Endometrium (tissue), 2 donors: ENCODE measurements at regions not wholly inside any gene's neighbourhood (a gene's known extent, or its start where the extent isn't known, plus 50 kb on each side); places are given as distances from the start of the nearest gene placed in this dataset.

Source experiments
- FAIRE-seq: peaks from 2 replicates; lab custom pipeline; 2012; peaks lifted over from hg19 to GRCh38; lab: Jason Lieb, UNC
- donor health status: control.
- donor health status: control.

DNA sequence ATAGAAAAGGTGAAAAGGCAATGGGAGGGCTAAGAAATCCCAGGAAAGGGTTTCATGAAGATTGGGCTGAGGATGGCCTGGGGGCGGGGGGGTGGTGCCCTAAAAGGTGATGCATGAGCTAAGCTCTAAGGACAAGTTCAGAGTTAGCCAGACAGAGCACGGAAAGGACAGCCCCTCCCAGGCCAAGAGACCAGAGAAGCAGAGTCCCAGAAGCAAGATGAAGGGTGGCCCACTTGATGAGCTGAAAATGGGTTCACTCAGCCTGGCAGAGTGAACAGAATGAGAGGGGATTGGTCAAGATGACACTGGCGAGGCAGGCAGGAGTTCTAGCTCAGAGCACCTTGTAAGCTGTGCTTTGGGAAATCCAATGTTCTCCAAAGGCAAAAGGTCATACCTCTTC lies 89.4 kb upstream of the GPR26 start:
- no peak for FAIRE-seq

DNA sequence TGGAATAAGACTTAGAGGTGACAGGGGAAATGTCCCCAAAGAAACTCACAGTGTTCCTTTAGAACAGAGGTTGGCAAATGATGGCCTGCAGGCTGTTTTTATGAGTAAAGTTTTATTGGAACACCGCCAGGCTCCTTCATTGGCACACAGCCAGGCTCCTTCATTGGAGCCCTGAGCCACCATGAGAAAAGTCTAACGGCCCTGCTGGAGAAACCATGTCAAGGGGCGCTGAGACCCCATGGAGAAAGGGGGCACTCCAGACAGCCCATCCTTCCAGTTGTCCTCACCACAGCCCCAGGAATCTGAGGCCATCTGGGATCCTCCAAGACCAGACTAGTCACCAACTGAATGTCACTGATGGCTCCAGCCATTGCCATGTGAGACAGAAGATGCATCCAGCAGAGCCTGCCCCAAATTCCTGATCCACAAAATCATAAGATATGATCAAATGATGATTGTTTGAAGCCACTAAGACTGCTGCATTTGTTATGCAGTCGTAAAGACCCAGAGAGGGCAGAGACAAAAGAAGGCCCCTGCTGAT lies 88.2 kb upstream of the GPR26 start:
- no peak for FAIRE-seq

DNA sequence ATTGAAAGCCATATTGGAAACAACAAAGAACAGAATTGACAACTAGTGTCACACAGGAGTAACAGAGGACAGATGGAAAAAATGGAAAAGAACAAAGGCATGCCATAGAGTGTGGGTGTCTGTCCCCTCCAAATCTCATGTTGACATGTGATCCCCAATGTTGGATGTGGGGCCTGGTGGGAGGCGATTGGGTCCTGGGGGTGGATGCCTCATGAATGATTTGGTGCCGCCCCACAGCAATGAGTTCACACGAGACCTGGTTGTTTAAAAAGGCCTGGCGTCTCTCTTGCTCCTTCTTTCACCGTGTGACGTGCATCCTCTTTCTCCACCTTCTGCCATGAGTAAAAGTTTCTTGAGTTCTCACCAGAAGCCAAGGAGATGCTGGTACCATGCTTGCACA lies 87.4 kb upstream of the GPR26 start:
- no peak for FAIRE-seq

DNA sequence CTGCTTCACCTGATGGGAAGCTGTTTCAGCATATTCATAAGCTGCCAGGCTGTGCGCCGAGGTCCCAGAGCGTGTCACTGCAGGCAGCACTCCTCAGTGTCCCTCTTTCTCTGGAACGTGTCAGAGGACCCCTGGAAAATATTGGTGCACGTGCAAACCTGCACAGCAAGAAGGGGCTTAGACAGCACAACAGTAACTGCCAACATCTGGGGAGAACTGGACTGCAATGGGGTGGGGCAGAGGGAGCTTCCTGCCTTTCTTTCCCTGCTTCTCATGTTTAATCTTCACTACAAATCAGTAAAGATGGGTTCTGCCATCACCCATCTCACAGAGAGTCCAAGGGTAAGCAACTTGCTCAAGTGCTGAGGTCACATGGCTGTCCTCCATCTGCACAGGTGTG lies 86.5 kb upstream of the GPR26 start:
- no peak for FAIRE-seq

DNA sequence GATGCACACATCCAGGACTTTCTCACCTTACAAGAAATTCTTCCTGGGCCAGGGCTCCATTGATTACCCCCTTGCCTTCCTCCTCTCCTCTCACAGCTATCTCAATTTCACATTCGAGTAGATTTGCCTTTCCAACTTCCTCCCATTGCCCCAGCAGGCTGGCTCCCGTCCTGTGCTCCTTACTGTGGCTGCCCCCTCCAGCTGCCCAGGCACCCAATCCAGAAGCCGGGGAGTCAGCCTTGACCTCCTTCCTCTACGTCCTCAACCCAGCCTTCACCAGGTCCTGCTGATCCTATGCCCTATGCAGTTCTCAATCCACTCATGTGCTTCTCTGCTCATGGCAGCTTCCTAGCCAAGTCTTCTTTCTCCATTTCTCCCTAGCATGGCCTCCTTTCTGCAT lies 85.7 kb upstream of the GPR26 start:
- FAIRE-seq = no peak

DNA sequence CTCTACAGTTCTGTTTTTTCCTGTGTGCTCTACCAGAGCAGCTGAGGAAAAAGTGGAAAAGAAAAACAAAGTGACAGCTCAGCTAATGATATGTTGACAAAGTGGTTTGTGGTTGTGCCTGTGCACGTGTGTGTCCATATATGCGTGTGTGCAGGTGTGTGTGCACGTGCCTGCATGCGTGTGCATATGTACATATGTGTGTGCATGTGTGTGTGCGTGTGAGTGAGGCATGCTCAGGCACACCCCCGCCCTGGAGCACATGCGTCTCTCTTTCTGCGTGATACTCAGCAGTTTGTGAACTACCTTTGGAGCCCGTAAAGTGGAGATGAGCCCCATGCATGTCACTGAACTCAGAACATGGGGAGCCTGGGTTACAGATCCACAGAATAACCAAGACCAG lies 84.5 kb upstream of the GPR26 start:
- no peak for FAIRE-seq

DNA sequence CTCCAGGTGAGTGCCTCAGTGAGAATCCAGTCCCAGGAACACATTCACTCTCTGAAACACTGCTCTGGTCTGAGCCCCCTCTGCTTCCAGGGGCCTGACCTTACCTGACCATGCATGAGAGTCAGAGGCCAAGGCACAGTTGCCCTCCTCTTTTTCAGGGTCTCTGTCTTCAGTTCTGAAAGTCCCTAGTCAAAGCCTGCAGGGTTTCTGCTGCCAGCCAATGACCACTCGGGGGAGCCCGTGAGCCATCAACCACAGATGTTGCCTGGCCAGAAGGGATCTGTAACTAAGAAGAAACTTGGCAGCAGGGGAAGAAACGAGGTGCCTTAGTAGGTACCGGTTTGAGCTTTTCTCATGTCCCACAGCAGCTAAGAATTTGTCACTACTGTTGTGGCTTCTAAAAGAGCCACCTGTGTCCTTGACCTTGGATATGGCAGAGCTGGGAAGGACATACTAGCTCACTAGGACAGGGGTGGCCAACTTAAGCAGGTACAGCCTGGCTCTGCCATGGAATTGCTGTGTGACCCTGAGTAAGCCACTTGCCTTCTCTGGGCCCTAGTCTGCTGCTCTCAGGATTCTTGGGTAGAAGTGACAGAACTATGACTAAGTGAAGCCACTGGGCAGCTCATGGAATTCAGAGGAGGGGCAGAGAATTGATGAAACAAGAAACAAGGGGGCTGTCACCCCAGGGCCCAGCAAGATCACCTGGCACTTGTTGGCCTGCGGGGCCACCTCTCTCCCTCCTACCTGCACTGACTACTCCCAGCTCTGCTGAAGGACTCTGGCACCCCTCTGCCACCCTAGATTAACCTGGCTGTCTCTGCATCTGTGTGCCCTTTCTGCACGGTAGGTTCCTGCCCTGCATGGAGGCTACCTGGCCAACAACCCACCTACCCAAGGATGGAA lies 83.8 kb upstream of the GPR26 start:
- no peak for FAIRE-seq

DNA sequence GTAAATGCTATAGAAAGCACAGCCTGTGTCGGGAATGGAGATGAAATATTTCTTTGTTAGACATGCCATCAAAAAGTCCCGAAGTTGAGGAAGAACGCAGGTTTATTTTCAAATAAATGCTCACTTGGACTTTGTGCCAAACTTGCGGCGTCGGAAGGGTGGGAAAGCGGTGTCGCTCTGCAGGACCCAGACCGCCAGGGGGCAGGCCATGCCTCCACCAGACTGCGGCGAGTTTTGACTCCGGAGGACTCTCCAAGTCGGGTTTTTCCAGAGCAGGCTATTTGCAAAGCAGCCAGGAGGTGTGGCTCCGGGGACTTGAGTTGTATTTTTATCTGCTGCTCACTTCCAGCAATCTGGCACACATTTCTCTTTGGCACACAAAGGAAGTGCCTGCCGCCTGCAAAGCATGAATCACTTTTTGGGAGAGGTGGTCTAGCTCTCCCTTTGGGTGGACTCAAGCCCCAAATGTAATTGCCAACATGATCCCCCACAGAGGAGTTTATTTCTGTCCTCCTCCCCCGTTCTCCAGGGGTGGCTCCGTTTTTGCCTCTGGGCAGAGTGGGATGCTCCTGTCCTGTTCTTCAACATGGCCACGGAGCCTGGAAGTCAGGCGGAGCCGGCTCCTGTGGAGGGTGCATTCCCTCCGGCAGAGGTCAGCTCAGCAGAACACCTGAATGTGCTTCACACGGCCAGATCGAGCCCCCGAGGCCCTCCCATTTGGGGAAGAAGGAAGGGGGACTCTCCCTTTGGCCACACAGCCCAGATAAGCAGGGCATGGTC lies 82.3 kb upstream of the GPR26 start:
- peak; percentile 55 for FAIRE-seq

DNA sequence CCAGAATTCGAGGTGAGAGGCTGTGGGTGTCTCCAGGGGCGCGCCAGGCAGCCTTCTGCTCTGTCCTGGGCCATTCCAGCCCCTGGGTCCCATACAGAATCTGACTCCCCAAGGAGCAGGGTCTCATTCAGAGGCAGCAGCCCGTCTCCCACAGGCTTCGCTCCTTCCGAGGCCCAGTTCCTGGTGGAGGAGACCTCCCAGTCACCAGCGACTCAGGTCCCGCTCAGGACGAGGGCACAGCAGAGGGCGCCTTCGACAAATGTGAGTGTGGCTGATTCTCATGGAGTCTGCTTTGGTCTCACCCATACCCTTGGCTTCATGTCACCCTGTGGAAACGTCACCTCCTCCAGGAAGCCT lies 81.8 kb upstream of the GPR26 start:
- FAIRE-seq = no peak

DNA sequence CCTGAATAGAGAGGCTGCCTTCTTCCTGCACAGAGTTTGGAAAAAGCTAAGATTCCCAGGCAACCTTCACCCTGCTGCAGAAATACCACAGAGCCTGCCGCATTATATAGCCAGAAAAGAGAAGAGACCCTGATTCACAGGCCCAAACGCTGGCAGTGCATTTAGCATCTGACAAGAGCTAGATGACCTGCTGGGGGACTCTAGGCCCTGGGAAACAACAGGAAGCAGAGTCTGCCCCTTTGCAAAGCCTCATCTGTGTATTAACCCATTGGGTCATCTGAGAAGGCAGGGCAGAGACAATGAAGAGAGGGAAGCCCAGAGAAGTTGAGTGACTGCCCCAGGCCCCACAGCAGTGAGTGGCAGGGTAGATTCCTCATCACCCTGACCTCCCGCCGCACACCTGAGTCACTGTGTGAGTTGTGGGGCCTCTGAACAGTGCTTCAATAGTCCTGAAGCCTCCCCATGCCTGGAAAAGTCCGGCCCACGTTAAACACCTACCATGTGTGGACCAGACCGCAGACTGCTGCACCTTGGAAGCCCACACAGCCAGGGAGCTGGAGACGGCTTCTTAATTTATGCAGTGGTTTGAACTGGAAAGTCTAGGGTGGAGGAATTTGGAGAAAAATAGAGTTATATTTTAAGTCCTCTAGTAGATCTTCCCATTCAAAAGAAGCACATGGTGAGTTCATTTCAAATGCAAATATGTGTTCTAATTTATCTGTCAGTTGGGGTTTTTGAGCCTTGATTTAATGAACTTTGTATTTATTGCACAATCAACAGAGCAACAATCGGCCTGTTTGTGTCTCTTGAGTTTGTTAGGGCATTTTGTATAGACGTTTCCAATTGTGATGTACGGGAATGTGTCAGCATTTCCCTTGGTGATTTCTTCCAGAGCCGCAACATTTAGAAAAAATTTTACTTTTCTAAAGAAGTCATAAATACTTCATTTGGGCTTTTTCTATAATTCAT lies 80.4 kb upstream of the GPR26 start:
- FAIRE-seq = no peak

DNA sequence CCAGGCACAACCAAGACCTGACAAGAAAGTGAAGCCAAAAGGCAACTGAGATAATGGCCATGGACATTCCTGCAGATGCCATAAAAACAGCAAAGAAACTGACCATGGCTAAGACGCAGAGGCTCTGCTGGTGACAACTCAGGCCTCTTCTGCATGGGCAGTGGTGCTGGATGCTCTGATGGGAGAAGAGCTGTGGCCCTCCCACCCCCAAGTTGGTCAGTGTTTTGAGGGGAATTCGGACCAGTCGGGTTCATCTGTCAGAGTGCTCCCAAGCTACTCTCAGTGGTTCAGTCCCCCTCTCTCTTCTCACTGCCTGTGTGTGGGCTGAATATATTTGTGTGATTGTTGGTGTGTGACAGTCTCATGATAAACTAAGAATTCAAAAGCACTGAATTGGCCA lies 79.0 kb upstream of the GPR26 start:
- no peak for FAIRE-seq

DNA sequence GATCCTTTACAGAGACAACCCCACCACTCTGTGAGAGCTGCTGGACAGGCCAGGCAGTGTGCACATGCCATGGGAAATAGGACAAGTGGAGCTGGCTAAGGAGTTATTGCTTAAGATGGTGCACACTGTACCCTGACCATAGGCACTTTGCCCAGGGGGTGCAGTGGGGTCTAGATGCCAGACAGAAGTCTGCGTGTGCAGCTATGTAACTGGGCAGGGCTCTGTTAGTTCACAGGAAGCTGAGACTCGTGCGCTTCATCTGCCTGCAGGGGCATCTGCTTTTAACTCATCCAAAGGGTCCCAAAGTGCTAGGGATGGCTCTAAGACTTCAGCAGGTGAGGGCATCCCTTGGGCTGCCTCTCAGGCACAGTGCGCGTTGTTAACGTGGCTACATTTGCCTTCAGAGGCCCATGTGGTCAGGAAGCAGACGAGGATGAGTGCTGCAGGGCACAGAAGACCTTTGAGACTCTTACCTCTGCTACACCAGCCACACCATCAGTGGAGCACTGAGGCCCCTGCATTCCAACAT lies 77.7 kb upstream of the GPR26 start:
- FAIRE-seq = no peak

DNA sequence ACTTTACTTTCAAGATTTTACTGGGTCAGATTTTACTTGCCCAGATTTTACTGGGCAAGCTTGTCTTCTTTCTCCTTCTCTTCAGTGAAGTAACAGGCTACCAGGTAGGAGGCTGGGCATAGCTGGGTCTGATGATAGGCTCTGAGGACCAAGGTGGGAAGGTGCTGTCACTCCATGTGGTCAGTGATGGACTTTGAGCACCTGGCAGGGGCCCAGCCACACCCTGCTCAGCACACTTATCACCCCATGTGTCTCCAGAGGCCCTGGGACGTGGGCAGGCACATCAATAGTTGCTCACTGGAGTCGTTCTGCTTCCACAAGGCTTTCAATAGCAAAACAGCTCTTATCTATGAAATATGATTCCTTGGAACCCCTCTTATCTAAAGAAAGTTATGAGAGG lies 70.5 kb upstream of the GPR26 start:
- no peak for FAIRE-seq

DNA sequence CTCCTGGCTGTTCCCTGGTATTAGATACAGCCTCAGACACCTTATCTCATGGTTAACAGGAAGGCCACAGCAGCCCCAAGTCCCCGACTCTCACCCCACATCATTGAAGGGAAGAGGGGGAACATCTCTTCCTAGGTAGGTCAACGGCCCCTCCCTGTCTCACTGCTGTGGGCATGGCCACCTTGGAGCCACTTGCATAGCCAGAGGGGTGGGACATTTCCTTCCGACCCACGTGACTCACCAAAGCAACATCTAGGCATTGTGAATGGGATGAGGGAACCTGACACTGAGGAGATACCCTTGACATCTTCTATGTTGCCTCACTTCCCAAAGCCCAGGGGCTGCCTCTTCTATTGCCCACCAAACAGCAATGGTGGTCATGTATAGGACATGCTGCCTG lies 68.5 kb upstream of the GPR26 start:
- FAIRE-seq = no peak

DNA sequence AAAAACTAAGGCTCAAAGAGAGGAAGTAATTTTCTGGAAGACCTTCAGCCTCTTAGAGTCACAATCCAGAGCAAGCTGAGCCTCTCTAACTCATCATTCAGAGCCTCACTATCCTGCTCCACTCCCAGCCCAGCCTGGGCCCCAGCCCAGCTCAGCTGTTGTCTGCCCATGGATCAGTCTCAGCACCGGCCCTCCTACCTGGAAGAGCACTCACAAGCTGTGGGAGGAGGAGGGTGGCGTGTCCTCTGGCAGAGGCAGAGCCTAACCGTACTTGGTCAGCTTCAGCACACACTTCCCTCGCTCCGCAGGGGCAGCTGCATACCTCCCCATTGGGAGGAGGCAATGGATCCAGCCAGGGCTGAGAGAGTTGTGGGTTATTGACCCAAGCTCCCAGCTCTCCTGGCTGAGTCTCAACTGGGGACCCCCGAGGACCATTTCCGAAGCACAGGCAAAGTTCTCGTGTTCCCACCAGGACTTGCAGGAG lies 66.7 kb upstream of the GPR26 start:
- FAIRE-seq = no peak

DNA sequence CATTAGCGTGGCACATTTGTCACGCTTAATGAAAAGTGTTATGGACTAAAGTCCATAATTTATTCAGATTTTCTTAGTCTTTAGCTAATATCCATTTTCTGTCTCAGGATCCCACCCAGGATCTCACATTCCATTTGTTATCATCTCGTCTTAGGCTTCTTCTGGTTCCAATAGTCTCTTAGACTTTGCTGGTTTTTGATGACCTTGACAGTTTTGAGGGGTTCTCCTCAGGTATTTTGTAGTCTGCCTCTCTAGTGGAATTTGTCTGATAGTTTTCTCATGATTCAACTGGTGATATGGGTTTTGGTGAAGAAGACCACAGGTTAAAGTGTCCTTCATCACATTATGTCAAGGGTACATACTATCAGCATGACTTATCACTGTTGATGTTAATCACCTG lies 66.0 kb upstream of the GPR26 start:
- FAIRE-seq = no peak

DNA sequence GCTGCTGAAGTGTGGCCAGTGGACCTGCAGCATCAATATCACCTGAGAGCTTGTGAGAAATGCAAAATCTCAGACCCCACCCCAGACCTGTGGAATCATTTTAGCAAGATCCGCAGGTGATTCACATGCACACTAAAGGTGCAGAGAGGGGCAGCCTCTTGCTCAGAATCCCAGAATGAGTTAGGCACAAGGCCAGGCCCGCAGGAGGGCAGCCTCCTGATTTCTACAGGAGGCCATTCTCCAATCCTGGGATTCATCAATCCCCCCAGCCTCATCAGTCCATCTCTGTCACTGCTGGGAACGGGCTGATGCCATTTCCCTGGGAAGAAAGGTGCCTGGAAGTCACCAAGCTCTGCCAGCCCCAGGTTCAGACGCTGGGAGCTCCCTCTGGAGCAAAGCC lies 63.0 kb upstream of the GPR26 start:
- FAIRE-seq = no peak

DNA sequence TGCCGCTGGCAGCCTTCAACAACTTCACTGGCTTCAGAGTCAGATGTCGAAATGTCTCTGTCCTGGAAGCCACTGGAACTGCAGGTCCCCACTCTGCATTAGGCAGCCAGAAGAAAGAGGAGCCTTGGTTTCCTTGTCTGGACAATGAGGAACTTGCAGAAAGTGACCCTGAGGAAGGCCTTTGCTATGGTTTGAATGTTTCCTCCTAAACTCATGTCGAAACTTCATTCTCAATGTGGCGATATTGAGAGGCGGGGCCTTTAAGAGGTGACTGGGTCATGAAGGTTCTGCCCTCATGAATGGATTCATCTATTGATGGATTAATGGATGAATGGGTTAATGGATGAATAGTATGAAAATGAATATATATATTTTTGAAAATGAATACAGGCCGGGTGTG lies 61.6 kb upstream of the GPR26 start:
- FAIRE-seq = no peak

DNA sequence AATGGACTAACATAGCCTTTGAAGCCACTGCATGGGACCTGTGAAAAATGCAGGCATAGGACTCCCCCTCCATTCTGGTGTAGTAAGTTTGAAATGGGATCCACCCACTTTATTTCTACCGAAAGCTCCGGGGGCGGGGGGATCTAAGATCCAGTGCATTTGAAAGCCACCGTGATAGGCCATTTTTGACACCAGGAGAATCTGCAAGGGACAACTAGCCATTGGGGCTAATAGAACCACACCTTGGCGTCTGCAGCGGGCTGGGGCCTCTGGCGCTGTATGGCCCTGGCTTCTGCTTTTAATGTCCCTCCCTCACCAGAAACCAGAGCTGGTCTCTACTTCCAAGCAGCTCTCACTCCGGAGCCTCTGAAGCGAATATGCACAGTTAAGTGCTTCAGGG lies 60.1 kb upstream of the GPR26 start:
- FAIRE-seq = no peak

DNA sequence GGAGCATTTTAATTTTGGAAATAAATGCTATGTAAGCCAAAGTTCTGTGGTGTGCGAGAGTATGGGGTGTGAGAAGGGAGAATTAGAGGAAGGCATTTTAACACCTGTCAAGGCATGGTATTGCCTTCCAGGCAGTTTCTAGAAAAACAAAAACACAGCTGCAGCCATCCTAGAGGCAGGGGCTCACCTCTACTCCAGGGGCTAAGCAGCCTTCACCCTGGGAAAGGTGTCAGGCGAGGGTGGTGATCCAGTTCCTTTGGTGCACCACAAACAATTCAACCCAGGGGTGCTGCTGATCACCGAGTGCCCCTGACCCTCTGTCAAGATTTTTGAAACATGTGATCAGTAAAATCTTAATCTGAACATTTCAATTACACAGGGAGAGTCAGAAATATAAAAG lies 59.2 kb upstream of the GPR26 start:
- FAIRE-seq = no peak

DNA sequence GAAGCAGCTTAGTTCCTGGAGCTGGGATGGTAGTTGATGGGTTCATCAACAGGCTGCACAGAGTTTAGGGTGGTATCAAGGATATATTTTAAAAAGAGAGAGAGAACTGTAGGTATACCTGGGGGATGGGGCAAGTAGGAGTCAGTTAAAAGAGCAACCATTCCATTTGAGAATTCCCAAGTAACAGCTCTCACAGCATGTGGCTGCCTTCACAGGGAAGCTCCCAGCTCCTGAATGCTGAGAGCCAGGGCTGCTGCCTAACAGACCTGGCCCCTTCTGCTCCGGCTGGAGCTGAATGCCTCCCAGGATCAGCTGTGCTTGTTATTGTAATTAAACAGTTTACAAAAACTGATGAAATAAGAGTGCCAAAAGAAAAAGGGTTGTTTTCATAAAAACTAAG lies 58.8 kb upstream of the GPR26 start:
- FAIRE-seq = no peak

DNA sequence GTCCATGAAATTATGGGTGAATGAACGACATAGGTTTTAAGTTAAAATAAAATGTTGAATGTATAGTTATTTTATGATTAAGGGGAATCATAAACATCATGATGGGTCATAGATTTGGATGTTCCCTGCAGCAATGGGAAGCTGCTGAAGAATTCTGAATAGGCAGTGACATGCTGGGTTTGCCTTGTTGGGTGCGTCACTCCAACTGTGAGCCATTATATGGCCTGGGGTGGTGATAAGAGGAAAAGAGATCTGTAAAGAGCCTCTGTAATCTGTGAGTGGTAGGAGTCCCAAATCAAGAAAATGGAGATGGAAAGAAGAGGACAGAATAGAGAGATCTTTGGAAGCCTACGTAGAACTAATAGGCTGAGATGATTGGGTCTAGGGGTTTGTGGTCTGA lies 58.1 kb upstream of the GPR26 start:
- no peak for FAIRE-seq
